Psoas muscle (tissue), 7 donors: ENCODE measurements at regions not wholly inside any gene's neighbourhood (a gene's known extent, or its start where the extent isn't known, plus 50 kb on each side); places are given as distances from the start of the nearest gene placed in this dataset.

ENCODE experiments used
- ATAC-seq, 4 donors: fragments of 200-7000 bp; cut with Tn5 transposase; one replicate each; pipeline ENCODE4 v1.9.1; 2020; ENCODE audit warnings: moderate library complexity in 3 of 4, mild to moderate bottlenecking in 2 of 4
- DNase-seq, 2 donors: peaks; one replicate each; pipeline ENCODE4 v3.0.0-alpha.2; 2020
- H3K27ac ChIP-seq: fragments of 200-600 bp; one replicate; pipeline ENCODE4 v1.8.0; 2022
- H3K27me3 ChIP-seq, 3 donors: fragments of 200-600 bp in 1 of 3; one replicate each; pipeline versions ENCODE4 v1.6.1 to v1.8.0; 2013 to 2022; ENCODE audit warnings: low read length in 2 of 3, mild to moderate bottlenecking in 2 of 3, moderate library complexity in 1 of 3; ENCODE audit not compliant: insufficient read depth in 3 of 3
- H3K36me3 ChIP-seq, 2 donors: fragments of 200-600 bp in 1 of 2; one replicate each; pipeline versions ENCODE4 v1.6.1 to v1.8.0; 2013 to 2022; ENCODE audit warnings: low read depth in 1 of 2, mild to moderate bottlenecking in 1 of 2, moderate library complexity in 1 of 2; ENCODE audit not compliant: insufficient read depth in 1 of 2
- H3K4me1 ChIP-seq: fragments of 200-600 bp; one replicate; pipeline ENCODE4 v1.8.0; 2022
- H3K4me3 ChIP-seq: fragments of 200-600 bp; one replicate; pipeline ENCODE4 v1.8.0; 2022; ENCODE audit warnings: mild to moderate bottlenecking
- H3K9me3 ChIP-seq: fragments of 200-600 bp; one replicate; pipeline ENCODE4 v1.8.0; 2022
- CTCF ChIP-seq: fragments of 200-600 bp; IDR thresholded peaks from one replicate; pipeline ENCODE4 v1.8.0; 2022; ENCODE audit warnings: antibody characterized with exemption
- WGBS, 3 donors: extraction: QIAGEN DNeasy Blood & Tissue Kit; methylation state at CpG; one replicate each; pipeline versions ENCODE4 v1.1.6 to v1.1.7; 2013; 5-methylcytosine and 5-hydroxymethylcytosine counted together
- intact Hi-C, 2 donors: fragments of 100-400 bp; cut with DNase I; formaldehyde crosslinking; loops; one replicate each; pipeline versions ENCODE4 v1.11.0 to v1.14.2; 2022
- donor health status: healthy with polysubstance abuse.
- donor health status: DM: no; HTN: no; CAD: no; lungs with moderate emphysema.
- donor health status: Bipolar disorder and iron deficiency.
- donor health status: healthy.
- donor health status: DM: yes; HTN: yes; CAD: no.
- donor health status: DM: no; HTN: no; CAD: no.
- donor health status: DM: yes; HTN: yes; CAD: no.

GRCh38 chr7:91323626-91324158, 59.5 kb downstream of the FZD1 start:
- no peak for ATAC-seq

DNA sequence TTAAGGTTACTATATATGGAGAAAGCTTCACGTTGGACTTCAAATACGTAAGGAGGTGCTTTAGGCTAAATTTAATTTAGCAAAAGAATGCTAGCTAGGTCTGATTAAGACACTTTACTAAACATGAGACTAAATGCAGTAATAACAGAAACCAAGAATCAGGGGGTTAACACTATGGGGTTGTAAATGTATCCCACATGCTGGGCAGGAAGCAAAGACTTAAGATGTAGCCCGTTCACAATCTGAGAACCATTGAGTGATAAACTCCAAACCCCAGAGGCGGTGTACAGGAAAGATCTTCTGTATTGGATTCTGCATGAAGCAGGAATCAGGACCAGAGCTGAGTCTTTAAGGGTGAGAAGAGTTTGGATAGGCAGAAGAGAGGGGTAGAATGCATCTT, 60.4 kb downstream of the FZD1 start:
- 65 to 76% (median 69%) methylated on average over 4 of the region's 4 CpGs for WGBS, 3 donors
- ATAC-seq: no peak
- intact Hi-C loops: no loop called here

More at GRCh38 chr7:91323626-91324158, 59.5 kb downstream of the FZD1 start:
- DNase-seq: no peak
- no peak for TF ChIP-seq CTCF
- H3K4me3 ChIP-seq: no peak overlapping the region
- H3K4me1 ChIP-seq: no peaks in the 10 kb centered on the region
- H3K36me3 ChIP-seq: no peaks in the 10 kb centered on the region
- WGBS, 3 donors: 28 to 44% (median 34%) methylated on average over 2 of the region's 2 CpGs
- no peaks in the 10 kb centered on the region for H3K27me3 ChIP-seq
- intact Hi-C loops: no loop called here
- H3K27ac ChIP-seq: no peak overlapping the region
- no peaks in the 10 kb centered on the region for H3K9me3 ChIP-seq

GRCh38 chr7:91325726-91326125, 61.5 kb downstream of the FZD1 start:
- ATAC-seq: no peak
- Histone ChIP-seq H3K36me3 (no peaks in the 10 kb centered on the region), H3K9me3 (no peaks in the 10 kb centered on the region), H3K4me3 (no peak overlapping the region), H3K4me1 (no peaks in the 10 kb centered on the region), H3K27me3 (no peaks in the 10 kb centered on the region), H3K27ac (no peak overlapping the region)
- intact Hi-C loops: no loop called here
- 36 to 43% (median 36%) methylated on average over 3 of the region's 3 CpGs for WGBS, 3 donors
- TF ChIP-seq CTCF: no peak
- no peak for DNase-seq

More for the DNA sequence above, 60.4 kb downstream of the FZD1 start:
- H3K27ac ChIP-seq: no peak overlapping the region
- no peaks in the 10 kb centered on the region for H3K27me3 ChIP-seq
- DNase-seq: no peak
- H3K9me3 ChIP-seq: no peaks in the 10 kb centered on the region
- H3K4me1 ChIP-seq: no peaks in the 10 kb centered on the region
- H3K36me3 ChIP-seq: no peaks in the 10 kb centered on the region
- no peak overlapping the region for H3K4me3 ChIP-seq
- TF ChIP-seq CTCF: no peak

DNA sequence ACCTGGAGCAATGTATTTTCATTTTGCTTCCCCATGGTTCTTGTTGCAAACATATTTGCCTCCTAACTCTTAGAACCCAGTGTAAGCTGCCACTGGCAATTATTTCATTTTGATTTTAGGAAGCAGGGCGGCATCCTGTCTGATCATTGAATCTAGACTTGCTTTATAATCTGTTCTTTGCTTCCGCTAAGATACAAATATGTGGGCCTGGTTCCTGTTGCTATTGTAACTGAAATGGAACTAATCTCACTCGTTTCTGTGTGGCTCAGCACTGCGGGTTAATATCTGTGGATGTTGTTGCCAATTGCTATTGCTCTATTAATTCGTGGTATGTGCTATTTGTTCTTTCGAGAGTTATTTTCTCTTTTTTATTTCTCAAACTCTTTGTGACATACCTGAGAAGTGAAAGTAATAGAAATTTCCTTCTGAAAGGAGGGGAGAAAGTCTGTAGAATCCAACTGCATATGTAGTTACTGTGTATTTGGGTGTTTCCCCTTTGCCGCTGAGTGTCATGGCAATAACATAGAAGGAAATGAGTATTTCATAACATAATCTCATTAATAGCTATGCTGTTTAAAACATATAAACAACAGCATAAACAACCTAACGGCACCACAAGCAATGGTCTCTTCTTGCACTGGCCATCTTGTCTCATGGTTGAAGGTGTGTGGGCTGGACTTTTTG, 62.4 kb downstream of the FZD1 start:
- 50 to 73% (median 55%) methylated on average over 8 of the region's 8 CpGs for WGBS, 3 donors
- DNase-seq: no peak
- ATAC-seq: no peak
- no peaks in the 10 kb centered on the region for H3K9me3 ChIP-seq
- no peaks in the 10 kb centered on the region for H3K36me3 ChIP-seq
- TF ChIP-seq CTCF: no peak
- H3K27me3 ChIP-seq: no peaks in the 10 kb centered on the region
- intact Hi-C loops: no loop called here
- H3K4me1 ChIP-seq: no peaks in the 10 kb centered on the region
- H3K27ac ChIP-seq: no peak overlapping the region
- H3K4me3 ChIP-seq: no peak overlapping the region

DNA sequence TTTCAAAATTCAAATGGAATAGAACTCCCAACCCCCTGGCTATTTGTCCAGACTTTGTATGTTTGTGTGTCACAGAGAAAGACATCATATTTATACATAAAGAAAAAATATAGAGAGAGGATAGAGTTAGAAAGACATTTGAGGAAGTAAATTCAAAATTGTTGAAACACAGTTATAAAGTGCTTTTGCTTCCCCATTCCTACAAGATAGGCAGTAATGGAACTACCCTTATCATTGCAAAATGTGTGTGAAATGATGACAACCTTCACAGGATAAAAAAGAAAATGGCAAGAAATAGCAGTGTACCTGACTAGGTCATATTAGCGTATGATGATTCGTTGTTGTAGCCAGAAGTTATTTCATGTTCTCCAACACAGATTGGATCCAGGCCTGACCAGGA, 63.1 kb downstream of the FZD1 start:
- no peaks in the 10 kb centered on the region for H3K36me3 ChIP-seq
- no peaks in the 10 kb centered on the region for H3K9me3 ChIP-seq
- 88 to 99% (median 96%) methylated on average over 2 of the region's 2 CpGs for WGBS, 3 donors
- H3K27me3 ChIP-seq: no peaks in the 10 kb centered on the region
- ATAC-seq: no peak
- H3K4me3 ChIP-seq: no peak overlapping the region
- no peaks in the 10 kb centered on the region for H3K4me1 ChIP-seq
- H3K27ac ChIP-seq: no peak overlapping the region
- TF ChIP-seq CTCF: no peak
- intact Hi-C loops: no loop called here
- no peak for DNase-seq
